Dermis microvascular lymphatic vessel endothelial cell (primary cell): ENCODE measurements at regions not wholly inside any gene's neighbourhood (a gene's known extent, or its start where the extent isn't known, plus 50 kb on each side); places are given as distances from the start of the nearest gene placed in this dataset.
A peak's percentile ranks its signal among the peaks of the same experiment; 100 is the strongest.
"Not testable (repeated sequence)": the region's sequence is repeated elsewhere in the genome, so short reads cannot be mapped to it uniquely, and the experiment has no call there.

Experiments used
- DNase-seq, 2 donors: peaks; one replicate each; pipeline versions ENCODE4 v3.0.0 to v3.0.0-alpha.2; 2010; ENCODE audit warnings: low read depth in 2 of 2

- not testable (repeated sequence) for DNase-seq
Measured at GRCh38 chr10:42533866-42534265, 104.5 kb downstream of the ZNF33B start.

DNA sequence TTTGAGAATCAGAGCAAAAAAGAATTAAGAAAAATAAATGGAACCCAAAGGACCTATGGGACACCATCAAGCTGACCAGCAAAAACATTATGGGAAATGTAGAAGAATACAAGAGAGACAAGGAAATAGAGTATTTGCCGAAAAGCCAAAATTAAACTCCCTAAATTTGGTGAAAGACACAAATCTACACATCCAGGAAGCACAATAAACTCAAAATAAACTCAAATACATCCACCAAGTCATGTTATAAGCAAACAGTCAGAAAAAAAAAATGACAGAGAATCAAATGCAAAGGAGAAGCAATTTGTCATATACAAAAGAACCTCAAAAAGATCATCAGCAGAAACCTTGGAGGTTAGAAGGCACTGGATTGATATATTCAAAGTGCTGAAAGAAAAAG, 105.4 kb downstream of the ZNF33B start:
- no peak for DNase-seq

DNA sequence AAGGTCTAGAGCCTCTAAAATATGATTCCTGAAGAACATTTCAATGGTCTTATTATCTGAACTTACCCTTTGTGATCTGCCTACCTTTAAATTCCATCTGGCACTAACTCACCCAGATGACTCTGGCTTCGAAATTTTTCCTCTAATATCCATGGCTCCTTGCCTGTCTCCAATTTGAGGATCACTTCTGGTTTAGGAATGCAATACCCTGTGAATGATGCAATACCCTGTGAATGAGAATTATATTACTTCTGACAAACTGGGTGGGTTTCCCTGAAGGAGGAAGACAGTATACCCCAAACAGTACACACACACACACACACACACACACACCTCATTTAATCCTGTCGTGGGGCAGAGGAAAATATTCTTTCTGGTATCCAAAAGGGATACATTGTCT, 115.3 kb downstream of the ZNF33B start:
- no peak for DNase-seq

GRCh38 chr10:42519761-42520460, 118.5 kb downstream of the ZNF33B start:
- no peak for DNase-seq

- no peak for DNase-seq
Measured at GRCh38 chr10:42519079-42519478, 119.3 kb downstream of the ZNF33B start.

DNA sequence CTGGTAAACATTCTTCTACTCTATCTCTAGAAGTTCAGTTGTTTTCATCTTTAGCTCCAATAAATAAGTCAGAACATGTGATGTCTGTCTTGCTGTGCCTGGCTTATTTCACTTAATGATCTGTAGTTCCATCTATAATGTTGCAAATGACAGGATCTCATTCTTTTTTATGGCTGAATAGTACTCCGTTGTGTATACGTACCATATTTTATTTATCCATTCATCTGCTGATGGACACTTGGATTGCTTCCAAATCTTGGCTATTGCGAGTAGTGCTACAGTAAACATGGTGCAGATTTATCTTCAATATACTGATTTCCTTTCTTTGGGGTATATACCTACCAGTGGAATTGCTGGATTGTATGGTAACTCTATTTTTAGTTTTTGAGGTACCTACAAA, 124.4 kb downstream of the ZNF33B start:
- no peak for DNase-seq

DNA sequence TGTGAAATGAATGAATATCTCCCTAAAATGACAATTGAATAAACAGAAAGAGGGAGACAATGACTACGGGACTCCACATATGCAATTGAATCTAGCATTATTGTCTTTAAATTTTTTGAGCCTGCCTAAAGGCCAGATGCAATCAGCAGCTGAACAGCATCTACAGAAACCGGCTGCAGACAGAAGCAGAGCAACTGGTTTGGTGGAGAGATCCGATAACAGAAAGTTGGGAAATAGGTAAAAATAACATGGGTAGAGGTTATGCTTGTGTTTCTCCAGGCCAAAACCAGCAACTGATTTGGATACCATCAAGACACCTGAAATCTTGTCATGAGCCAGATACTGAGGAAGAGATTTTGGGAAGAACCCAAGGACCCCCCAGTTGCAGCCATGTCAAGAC, 146.6 kb downstream of the ZNF33B start:
- no peak for DNase-seq

- no peak for DNase-seq
Measured at GRCh38 chr10:42491001-42491592, 147.3 kb downstream of the ZNF33B start.

DNA sequence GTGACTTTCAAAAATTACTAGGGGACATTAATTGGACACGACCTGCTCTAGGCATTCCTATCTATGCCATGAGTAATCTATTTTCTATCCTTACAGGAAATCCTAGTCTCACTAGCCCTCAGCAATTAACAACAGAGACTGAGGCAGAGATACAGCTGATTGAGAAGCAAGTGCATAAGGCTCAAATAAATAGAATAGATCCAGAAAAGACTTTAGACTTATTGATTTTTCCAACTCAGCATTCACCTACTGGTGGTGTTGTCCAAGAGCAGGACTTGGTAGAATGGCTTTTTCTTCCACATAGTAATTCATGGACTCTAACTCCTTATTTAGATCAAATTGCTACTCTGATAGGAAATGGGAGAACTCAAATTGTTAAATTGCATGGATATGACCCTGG, 148.0 kb downstream of the ZNF33B start:
- DNase-seq: no peak

DNA sequence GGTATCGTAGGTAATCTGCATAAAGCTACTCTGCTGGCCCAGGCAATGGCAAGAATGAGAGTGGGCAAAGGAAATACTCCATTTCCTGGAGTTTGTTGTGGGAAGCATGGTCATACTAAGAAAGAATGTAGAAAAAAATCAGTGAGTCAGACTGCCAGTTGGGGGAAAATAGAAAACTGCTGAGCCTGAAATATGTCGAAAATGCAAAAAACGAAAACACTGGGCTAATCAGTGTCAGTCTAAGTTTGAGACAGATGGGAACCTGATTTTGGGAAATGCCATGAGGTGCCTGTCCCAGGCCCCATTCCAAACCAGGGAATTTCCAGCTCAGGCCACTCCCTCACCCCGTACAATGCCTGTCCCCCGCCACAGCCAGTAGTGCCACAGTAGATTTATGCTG, 150.0 kb downstream of the ZNF33B start:
- DNase-seq: peak; percentile 85 to 91

DNA sequence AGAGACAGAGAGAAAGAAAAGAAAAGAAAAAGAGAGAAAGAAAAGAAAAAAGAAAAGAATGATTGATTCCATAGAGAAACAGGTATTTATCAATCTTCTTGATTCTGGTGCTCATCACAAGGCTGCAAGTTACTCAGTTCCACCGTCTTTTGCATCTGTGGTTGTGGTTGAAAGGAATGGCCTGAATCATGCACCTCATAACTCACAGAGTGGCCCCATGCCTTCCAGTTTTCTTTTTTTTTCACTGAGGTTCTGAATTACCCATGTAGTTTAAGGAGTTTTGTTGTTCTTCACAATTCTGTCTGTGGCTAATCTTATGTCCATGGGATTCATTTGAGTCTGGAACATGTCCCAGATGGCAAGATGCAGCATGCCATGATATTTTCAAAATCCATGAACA, 156.0 kb downstream of the ZNF33B start:
- DNase-seq: no peak

GRCh38 chr10:42479057-42479456, 159.3 kb downstream of the ZNF33B start:
- no peak for DNase-seq

DNA sequence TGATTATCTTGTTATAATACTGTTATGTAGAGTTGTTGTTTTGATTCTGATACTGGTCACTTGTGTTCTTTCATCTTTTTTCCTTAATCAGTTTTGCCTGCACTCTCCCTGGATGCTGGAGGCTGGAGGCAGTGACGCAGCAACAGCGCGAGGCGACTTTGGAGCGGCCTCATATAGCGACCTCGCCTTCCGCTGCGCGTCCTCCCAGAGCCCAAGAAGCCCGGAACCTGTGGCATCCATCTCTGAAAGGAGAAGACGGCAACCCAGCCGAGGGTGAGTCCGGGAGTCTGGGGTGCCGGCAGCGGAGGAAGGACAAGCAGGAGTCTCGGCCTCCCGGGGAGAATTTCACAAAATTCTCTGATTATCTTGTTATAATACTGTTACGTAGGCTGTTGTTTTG, 161.2 kb downstream of the ZNF33B start:
- DNase-seq: no peak

- no peak for DNase-seq
Measured at GRCh38 chr10:42476101-42476500, 162.3 kb downstream of the ZNF33B start.

DNA sequence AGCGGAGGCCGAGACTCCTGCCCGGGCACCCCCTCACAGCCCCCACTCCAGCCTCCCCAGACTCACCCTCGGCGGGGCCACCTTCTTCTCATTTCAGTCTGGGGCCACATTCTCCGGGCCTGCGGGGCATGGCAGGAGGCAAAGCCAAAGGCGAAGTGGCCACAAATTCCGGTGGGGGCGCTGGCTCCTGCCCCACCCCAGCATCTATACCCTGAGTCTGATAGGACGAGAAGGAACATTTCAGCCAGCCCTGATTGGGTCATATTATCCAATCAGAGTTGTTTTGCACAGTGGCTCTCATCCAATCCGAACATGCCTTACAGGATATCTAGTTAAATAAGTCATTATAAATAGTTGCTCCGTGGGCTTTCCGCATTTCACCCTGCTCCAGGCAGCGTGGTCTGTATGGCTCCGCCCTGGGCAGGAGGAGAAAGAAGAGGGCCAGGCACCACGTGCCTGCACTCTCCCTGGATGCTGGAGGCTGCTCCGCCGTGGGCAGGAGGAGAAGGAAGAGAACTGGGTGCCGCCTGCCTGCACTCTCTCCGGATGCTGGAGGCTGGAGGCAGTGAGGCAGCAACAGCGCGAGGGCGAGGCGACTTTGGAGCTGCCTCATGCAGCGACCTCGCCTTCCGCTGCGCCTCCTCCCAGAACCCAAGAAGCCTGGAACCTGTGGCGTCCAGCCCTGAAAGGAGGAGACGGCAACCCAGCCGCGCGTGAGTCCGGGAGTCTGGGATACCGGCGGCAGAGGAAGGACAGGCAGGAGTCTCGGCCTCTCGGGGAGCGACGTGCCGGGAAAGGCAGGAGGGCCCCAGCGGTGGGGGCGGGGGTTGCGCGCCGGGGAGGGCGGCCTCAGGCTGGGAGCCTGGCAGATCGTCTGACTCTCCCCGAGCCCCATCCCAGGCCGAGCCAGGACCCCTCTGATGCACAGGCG, 162.9 kb downstream of the ZNF33B start:
- peak; percentile 51 for DNase-seq

GRCh38 chr10:42454313-42454712, 184.1 kb downstream of the ZNF33B start:
- no peak for DNase-seq

DNA sequence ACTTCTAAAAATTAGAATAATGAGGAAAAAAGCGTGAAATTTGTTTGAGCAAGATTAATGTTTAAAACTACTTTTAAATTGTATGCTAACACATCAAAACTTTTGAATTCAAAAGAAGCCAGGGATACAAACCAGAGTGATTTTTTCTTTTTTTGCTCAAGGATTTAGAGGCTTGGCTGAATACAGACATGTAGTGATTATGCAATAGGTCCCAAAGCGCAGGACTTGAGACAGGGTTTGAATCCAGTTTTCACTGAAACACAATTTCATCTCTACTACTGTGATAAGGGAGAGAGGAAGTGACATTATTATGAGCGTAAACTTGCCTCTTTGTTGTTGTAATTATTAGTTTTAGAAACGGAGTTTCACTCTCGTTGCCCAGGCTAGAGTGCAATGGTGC, 207.3 kb downstream of the ZNF33B start:
- DNase-seq: no peak

DNA sequence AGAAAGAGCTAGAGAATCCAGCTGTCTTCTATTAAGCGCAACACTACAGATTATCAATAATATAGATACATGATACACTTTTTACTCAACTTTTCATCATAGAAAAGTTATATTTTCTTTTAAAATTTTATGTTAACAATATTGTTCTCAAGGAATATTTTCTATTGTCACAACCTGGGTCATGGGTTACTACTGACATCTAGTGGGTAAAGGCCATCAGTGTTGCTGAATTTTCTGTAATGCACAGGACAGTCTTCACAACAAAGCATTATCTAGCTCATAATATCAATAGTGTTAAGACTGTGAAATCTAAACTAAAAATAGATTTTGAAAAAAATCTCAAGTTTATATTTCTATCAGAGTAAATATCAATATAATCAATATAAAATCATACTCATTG, 209.8 kb downstream of the ZNF33B start:
- DNase-seq: peak; percentile 12 to 26

GRCh38 chr10:42422911-42423310, 215.5 kb downstream of the ZNF33B start:
- no peak for DNase-seq

GRCh38 chr10:42421812-42422211, 216.6 kb downstream of the ZNF33B start:
- no peak for DNase-seq

GRCh38 chr10:42419789-42420188, 218.6 kb downstream of the ZNF33B start:
- no peak for DNase-seq

- no peak for DNase-seq
Measured at GRCh38 chr10:42380926-42381547, 257.3 kb downstream of the ZNF33B start.
